ENCODE measurements at regions not wholly inside any gene's neighbourhood (a gene's known extent, or its start where the extent isn't known, plus 50 kb on each side); places are given as distances from the start of the nearest gene placed in this dataset.

GRCh38 chr10:118458957-118459641, 117.0 kb upstream of the FAM204A start:
- Mint-ChIP-seq H3K4me1 (no peaks in the 10 kb centered on the region), H3K27ac (ENCODE audit: unreplicated experiment) (no peak overlapping the region), H3K27me3 (ENCODE audit: low read depth) (peaks cover 42% of the 10 kb centered on the region), H3K4me3 (no peak overlapping the region), H3K36me3 (ENCODE audit: low read depth) (no peaks in the 10 kb centered on the region), H3K9me3 (no peaks in the 10 kb centered on the region)
- DNase-seq (ENCODE audit: low read depth, low spot score), result no peak
- TF ChIP-seq, protein P1, sequence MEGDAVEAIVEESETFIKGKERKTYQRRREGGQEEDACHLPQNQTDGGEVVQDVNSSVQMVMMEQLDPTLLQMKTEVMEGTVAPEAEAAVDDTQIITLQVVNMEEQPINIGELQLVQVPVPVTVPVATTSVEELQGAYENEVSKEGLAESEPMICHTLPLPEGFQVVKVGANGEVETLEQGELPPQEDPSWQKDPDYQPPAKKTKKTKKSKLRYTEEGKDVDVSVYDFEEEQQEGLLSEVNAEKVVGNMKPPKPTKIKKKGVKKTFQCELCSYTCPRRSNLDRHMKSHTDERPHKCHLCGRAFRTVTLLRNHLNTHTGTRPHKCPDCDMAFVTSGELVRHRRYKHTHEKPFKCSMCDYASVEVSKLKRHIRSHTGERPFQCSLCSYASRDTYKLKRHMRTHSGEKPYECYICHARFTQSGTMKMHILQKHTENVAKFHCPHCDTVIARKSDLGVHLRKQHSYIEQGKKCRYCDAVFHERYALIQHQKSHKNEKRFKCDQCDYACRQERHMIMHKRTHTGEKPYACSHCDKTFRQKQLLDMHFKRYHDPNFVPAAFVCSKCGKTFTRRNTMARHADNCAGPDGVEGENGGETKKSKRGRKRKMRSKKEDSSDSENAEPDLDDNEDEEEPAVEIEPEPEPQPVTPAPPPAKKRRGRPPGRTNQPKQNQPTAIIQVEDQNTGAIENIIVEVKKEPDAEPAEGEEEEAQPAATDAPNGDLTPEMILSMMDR (conservative IDR thresholded peaks at IDR 0.05), result no peak

DNA sequence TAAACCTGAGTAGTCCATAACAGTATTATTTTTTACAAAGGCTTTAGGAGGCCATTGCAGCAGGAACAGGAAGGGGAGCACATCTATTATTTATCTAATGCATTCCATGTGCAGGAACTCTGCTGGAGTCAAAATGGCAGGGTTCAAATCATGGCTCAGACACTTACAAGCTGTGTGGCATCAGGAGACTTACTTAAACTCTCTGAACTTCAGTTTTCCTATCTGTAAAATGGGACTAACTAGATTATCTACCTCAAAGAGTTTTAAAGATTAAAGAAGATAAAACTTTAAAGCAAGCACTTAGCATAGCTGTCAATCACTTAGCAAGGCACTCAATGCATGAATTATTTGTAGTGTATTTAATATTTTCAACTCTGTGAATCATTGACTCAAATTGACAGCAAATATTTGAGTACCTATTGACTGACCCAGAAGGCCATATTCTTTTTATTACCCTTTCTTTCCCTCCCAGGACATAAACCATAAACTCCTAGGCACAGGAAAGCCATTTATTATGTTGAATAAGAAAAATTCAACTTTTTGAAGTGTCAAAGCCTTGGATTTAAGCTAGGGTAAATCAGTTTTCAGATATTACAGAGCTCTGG, 115.8 kb upstream of the FAM204A start:
- Mint-ChIP-seq H3K9me3 (no peaks in the 10 kb centered on the region), H3K27ac (ENCODE audit: unreplicated experiment) (no peak overlapping the region), H3K4me3 (no peak overlapping the region), H3K36me3 (ENCODE audit: low read depth) (no peaks in the 10 kb centered on the region), H3K4me1 (no peaks in the 10 kb centered on the region), H3K27me3 (ENCODE audit: low read depth) (peaks cover 33% of the 10 kb centered on the region)
- DNase-seq (ENCODE audit: low read depth, low spot score), result no peak
- TF ChIP-seq, protein P1 (conservative IDR thresholded peaks at IDR 0.05), result no peak

DNA sequence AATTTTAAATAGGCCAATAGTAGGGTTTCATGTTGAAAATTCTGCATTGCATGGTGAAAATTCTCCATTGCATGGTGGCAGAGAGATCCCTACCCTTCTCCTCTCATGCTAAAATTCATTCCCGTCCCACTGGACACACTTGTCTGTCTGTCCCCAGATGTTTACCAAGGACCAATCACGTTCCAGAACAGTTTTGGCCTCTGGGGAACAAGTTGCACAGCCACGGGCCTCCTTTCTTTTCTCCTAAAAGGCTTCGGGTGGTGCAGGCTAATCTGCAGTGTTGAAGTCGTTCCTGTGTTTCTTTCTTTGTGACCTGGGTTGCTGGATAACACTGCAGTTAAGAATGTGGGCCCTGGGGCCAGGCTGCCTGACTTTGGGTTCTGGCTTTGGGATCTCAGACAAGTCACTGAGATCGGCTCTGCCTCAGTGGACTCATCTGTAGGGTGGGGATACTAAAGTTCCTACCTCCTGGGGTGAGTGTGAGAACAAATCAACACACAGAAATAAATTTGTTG, 113.1 kb upstream of the FAM204A start:
- Mint-ChIP-seq H3K36me3 (ENCODE audit: low read depth) (no peaks in the 10 kb centered on the region), H3K4me1 (no peaks in the 10 kb centered on the region), H3K27me3 (ENCODE audit: low read depth) (peaks cover 22% of the 10 kb centered on the region), H3K27ac (ENCODE audit: unreplicated experiment) (no peak overlapping the region), H3K4me3 (no peak overlapping the region), H3K9me3 (peaks cover 3% of the 10 kb centered on the region)
- TF ChIP-seq, protein P1 (conservative IDR thresholded peaks at IDR 0.05), result no peak
- DNase-seq (ENCODE audit: low read depth, low spot score), result no peak

DNA sequence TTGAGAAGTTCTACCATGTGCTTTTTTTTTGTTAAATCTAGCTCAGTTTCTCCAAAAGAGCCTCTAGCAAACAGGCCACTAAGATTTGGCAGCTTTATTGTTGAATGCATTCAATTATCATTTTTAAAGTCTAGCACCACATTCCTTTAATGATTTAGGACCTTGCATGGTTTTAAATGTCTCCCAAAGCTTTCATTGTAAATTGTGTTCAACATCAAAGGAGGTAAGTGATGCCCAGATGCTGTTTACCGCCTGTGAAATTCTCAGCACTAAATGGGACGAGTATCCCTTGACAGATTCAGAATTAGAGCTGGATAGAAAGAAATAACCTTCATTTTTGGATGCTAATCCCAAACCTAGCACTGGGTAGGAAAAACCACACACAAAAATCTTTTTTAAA, 112.1 kb upstream of the FAM204A start:
- H3K27ac Mint-ChIP-seq (ENCODE audit: unreplicated experiment), result no peak overlapping the region
- no peak for DNase-seq (ENCODE audit: low read depth, low spot score)
- no peak overlapping the region for H3K4me3 Mint-ChIP-seq
- peaks cover 23% of the 10 kb centered on the region for H3K27me3 Mint-ChIP-seq (ENCODE audit: low read depth)
- peaks cover 3% of the 10 kb centered on the region for H3K9me3 Mint-ChIP-seq
- TF ChIP-seq, protein P1 (conservative IDR thresholded peaks at IDR 0.05), result no peak
- H3K36me3 Mint-ChIP-seq (ENCODE audit: low read depth), result no peaks in the 10 kb centered on the region
- no peaks in the 10 kb centered on the region for H3K4me1 Mint-ChIP-seq

GRCh38 chr10:118452098-118452497, 110.0 kb upstream of the FAM204A start:
- Mint-ChIP-seq H3K36me3 (ENCODE audit: low read depth) (no peaks in the 10 kb centered on the region), H3K27ac (ENCODE audit: unreplicated experiment) (no peak overlapping the region), H3K27me3 (ENCODE audit: low read depth) (peaks cover 30% of the 10 kb centered on the region), H3K9me3 (peaks cover 3% of the 10 kb centered on the region), H3K4me3 (no peak overlapping the region), H3K4me1 (no peaks in the 10 kb centered on the region)
- TF ChIP-seq, protein P1 (conservative IDR thresholded peaks at IDR 0.05), result no peak
- DNase-seq (ENCODE audit: low read depth, low spot score), result no peak
